ENCODE measurements at regions not wholly inside any gene's neighbourhood (a gene's known extent, or its start where the extent isn't known, plus 50 kb on each side); places are given as distances from the start of the nearest gene placed in this dataset.

GRCh38 chr4:4780729-4781244 lies 78.7 kb upstream of the MSX1 start:
- TF ChIP-seq ZNF274 (IDR thresholded peaks at IDR 0.05; ENCODE audit: low read depth, low read length) (no peak), SUZ12 (IDR thresholded peaks at IDR 0.05; ENCODE audit: extremely low read depth, insufficient read depth, insufficient read length) (no peak)
